GM21367 (cell line): ENCODE measurements at regions not wholly inside any gene's neighbourhood (a gene's known extent, or its start where the extent isn't known, plus 50 kb on each side); places are given as distances from the start of the nearest gene placed in this dataset.
A peak's percentile ranks its signal among the peaks of the same experiment; 100 is the strongest.

Experiments
- ATAC-seq: cut with Tn5 transposase; IDR thresholded peaks from one replicate; pipeline ENCODE4 v1.9.1; 2021; ENCODE audit not compliant: unreplicated experiment

- ATAC-seq, result no peak
Measured at GRCh38 chr12:75844049-75844770, 187.4 kb downstream of the PHLDA1 start.

- no peak for ATAC-seq
Measured at GRCh38 chr12:75842090-75842489, 189.5 kb downstream of the PHLDA1 start.

GRCh38 chr12:75840994-75841355 lies 190.6 kb downstream of the PHLDA1 start:
- no peak for ATAC-seq

- ATAC-seq, result no peak
Measured at GRCh38 chr12:75838309-75838708, 193.3 kb downstream of the PHLDA1 start.

DNA sequence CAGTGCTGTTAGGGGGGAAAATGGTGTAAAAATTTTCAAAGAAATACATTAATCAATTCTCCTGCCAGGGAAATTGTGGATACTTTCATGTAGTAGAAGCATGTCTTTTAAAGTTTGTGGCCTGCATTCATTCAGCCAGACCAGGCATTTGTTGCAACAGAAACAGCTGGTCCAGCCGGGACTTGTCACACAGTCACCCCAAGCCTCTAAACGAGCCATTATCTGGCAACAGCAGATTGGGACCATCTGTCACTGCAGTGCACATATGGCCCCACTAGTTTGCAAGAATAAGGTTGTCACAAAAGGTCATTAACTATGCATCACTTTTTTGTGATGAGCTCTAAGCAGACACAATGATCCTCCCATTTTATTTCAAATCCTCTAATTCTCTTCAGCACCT lies 193.9 kb downstream of the PHLDA1 start:
- ATAC-seq, result no peak

- no peak for ATAC-seq
Measured at GRCh38 chr12:75836533-75836932, 195.0 kb downstream of the PHLDA1 start.

DNA sequence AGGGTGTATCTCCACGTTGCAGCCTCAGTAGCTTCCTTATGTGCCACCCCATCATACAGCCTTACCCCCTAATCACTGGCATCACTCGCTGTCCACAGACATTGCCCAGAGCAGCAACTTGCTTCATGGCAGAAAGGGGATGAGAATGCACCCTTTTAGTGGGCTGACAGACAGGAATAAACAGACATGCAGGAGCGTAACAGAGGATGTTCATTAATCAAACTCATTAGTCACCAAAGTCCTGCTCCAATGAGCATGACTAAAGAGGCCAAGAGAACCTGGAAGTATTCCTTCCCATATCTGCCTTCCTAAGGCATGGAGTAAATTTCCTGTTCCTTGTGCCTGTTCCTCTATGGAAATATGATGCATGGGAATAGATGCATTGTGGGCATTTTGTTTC lies 197.0 kb downstream of the PHLDA1 start:
- ATAC-seq, result no peak

DNA sequence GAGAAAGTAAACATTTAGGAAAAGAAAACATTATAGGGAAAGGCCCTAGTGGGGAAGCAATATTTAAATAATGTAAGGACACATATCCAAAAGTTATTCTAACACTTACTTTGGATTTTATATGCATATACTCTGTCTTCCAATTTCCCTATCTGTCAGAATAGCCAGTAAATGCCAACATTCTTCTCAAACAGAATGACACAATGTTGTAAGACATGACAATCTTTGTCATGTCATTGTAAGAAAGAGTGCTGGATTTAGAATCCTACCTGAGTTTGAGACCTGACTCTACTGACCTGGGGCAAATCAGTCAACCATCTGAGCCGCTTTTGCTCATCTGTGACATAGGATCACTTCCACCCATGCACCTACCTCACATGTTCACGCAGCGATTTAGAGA lies 198.3 kb downstream of the PHLDA1 start:
- ATAC-seq, result no peak

GRCh38 chr12:75831402-75831801 lies 200.2 kb downstream of the PHLDA1 start:
- ATAC-seq, result no peak

DNA sequence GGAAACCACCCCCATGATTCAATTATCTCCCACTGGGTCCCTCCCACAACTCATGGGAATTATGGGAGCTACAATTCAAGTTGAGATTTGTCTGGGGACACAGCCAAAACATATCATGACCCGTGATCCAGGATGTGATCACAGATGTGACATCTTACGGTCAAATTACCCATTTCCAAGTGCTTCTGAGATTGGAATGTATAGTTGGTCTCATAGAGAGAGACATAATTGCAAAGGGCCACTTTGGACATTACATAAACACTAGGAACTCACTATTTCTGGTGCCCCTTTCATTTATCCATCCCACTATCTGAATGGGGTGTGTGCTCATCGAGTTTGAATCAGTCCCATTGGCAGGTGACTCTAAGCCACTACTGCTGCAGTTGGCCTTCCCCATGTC lies 204.5 kb downstream of the PHLDA1 start:
- no peak for ATAC-seq

- no peak for ATAC-seq
Measured at GRCh38 chr12:75825686-75826085, 205.9 kb downstream of the PHLDA1 start.

- no peak for ATAC-seq
Measured at GRCh38 chr12:75823475-75823874, 208.1 kb downstream of the PHLDA1 start.

GRCh38 chr12:75822416-75822815 lies 209.2 kb downstream of the PHLDA1 start:
- ATAC-seq, result no peak

DNA sequence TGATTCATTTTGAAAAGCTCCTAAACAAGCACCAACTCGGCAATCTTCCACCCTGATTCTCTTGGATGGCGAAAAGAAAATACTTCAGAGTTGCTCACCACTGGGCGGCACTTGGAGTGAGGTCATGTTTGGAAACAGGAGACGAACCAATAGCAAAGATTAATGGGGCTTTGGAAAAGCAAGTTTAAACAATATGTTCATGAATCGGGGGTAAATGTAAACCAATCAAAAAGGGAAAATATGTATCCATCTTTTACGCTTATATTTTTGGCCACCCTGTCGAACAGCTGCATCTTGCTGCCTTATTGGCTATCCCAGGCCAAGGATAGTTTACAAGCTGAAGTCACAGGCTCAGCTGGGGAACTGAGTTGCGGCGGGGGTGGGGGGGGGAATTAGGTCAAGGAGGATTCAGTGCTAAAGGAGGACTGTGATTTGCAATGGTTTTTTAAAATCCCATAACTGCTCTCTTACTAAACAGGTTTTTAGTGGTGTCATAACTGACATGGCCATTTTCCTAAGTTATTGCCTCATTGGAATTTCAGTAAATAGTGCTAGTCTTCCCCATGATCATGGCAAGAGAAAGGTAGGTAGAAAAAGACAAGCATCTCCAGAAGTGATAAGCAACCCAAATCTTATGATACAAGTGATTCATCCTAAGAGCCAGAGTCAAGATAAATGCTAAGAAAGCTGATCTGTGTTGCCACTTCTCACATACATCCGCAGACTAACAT lies 210.6 kb downstream of the PHLDA1 start:
- ATAC-seq, result no peak

GRCh38 chr12:75820071-75820470 lies 211.5 kb downstream of the PHLDA1 start:
- no peak for ATAC-seq

DNA sequence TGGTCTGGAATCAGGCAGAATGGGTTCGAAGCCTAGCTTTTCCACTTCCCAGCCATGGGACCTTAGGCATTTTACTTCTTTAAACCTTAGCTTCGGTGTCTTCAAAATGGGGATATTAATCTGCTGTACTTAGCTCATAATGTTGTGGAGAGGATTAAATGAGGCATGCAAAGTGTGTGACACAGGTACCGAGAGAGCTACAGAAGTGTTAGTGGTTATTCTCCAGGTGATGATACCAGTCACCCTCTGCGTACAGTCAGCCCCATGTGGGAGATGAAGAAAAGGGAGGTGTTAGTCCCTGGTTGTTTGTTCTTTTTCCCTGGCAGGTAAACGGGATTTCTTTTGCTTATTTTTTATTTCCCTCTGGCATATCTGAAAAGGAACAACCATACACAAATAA lies 212.1 kb downstream of the PHLDA1 start:
- ATAC-seq, result no peak

DNA sequence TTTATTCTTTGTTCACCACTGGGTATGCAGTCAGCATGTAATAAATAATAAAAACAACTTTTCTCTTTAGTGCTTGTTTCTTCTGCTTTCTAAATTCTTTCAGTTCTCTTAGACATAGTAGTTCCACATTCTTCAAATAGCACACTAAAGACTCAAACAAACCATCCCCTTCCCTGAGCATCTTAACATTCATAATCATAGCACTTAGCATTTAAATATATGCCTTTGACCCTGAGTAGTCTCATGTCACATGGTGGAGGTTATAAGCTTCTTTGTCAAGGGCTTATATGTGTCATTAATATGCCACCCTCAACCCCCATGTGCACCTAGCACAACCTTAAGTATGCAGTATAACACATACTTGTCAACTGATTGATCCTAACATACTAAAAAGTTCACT lies 212.7 kb downstream of the PHLDA1 start:
- no peak for ATAC-seq

GRCh38 chr12:75816897-75817296 lies 214.7 kb downstream of the PHLDA1 start:
- ATAC-seq, result no peak

- no peak for ATAC-seq
Measured at GRCh38 chr12:75815756-75816155, 215.8 kb downstream of the PHLDA1 start.

DNA sequence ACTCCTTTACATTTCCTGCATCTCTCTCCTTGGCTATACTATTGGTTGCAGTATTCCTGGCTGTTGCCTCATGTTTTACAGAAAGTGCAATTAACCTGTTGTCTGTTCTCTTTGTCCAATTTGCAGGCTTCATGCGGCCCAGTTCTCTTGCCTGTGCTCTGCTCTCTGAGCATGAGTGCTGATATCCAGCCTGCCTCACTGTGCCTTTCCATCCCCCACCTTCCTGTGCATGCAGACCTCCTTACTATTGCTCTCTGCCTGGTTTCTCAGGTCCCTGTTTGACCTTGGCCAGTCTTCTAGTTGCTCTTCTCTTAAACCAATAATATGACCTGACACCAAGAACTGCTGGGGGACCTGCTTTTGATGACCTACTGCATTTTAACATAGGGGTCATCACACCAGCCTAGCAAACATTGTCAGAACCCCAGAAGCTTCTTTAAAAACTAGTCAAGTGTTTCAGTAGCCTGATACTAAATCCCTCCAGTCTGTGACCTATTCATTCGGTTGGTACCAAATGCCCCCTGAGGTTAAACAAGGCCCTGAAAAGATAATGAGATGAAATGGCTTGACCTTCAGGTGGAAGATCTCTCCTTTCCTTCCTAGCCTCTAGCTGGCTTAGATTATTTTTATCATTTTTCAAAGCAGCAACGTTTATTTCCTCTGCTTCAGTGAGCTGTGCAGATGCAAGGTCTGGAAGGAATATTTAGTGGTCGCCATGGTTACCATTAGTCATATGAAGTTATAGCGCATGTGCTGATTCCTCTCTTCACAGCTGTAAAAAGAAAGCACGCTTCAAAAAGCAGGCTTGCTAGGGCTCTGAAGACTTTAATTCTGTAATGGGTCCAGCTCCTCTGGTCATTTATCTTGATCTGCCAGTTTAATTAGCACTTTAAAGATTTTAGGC lies 216.5 kb downstream of the PHLDA1 start:
- peak; percentile 38 for ATAC-seq

- ATAC-seq, result no peak
Measured at GRCh38 chr12:75813072-75813471, 218.5 kb downstream of the PHLDA1 start.
